HG02798 (cell line): ENCODE measurements at regions not wholly inside any gene's neighbourhood (a gene's known extent, or its start where the extent isn't known, plus 50 kb on each side); places are given as distances from the start of the nearest gene placed in this dataset.

Source experiments
- ATAC-seq: cut with Tn5 transposase; IDR thresholded peaks from one replicate; pipeline ENCODE4 v1.9.1; 2021; ENCODE audit warnings: mild to moderate bottlenecking; ENCODE audit not compliant: unreplicated experiment, poor library complexity

- ATAC-seq: no peak
These were observed 230.0 kb upstream of the LNX1 start for GRCh38 chr4:53821179-53821851.

DNA sequence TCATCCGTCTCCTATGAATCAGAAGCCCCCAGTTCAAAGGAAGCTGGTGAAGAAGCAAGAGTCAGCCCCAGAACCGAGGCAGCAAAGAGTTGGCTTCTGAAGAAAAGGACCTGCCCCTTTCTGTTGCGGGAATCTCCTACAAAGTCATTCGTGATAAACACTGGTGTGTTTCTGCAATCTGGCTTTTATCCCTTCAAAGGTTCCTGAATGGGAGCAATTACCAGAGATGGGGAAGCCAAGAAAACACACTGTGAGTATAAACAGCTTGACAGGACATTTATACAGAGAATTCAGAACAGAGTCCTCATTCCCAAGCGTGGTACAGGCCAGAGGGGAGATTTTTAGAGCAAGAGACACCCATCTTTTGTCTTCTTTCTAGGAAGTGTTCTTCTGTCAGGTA is 226.8 kb upstream of the LNX1 start:
- ATAC-seq: no peak

GRCh38 chr4:53816561-53816960 is 225.3 kb upstream of the LNX1 start:
- no peak for ATAC-seq

DNA sequence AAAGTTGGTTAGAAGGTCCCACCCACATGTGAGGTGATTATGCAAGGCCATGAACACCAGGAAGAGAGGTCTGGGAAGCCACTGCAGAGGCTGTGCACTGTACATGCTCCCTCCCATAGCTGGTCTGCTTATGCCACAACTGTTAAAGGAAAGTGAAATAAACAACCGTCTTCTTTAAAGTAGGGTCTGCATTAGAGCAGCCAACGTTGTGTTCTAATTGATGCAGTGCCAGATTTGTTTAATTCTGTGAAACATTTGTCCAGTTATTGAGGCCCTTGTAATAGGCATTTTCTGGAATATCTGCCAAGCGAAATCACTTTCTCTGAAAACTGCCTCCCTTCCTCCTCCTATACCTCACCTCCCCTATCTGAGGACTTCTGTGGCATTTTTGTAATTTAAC is 224.0 kb upstream of the LNX1 start:
- ATAC-seq: no peak

DNA sequence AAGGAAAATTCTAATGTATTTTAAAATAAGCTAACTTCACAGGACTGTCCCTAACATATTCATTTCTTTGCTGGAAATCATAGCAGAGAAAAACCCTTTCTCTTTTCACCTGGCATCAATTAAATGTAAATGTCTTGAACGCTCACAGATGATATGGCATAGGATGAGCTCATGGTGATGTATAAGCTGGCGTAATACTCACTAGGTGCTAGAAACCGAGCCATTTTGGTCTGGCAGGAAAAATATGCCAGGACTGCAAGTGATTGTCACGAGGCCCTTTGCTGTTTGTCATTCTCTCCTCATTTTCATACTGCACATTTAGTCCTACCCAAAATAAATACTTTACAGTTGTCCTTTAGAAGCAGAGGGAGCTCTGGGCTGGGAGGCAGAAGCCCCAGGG is 222.7 kb upstream of the LNX1 start:
- ATAC-seq: no peak

- no peak for ATAC-seq
These were observed 219.4 kb upstream of the LNX1 start for GRCh38 chr4:53810643-53811042.

DNA sequence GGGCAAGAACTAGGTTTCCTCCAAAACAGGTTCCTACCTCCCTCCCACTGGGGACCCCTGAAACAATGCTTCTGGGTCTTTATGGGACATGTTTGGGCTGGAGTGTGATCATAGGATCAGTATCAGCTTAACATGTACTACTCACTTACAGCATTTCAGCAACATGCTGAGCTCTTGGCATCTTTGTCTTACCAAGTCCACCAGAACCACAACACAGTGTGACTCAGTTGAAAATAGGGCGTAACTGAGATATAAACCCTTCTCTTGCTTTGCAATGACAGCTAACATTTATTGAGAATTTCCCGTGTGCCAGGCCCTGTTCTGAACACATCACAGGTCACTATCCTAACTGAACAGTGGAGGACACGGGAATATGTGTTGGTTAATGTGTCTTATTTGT is 218.5 kb upstream of the LNX1 start:
- ATAC-seq: no peak

DNA sequence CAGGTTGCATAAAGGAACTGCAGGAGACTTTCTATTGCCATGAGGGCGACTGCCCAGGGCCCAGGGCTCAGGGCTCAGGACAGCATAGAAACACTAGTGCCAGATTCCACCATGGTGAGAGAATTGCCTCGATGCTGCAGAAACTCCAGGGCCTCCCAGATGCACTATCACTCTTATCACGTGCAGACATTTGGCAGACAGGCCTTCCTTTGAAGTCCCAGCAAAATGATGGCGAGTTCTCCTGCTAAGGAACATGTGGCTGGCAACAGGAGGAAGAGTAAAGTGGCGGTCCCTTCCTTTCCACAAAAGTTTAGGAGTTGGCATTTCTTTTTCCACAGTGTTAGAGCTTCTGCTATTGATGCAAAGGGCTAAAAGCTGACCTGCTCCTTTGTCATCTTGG is 214.0 kb upstream of the LNX1 start:
- no peak for ATAC-seq

DNA sequence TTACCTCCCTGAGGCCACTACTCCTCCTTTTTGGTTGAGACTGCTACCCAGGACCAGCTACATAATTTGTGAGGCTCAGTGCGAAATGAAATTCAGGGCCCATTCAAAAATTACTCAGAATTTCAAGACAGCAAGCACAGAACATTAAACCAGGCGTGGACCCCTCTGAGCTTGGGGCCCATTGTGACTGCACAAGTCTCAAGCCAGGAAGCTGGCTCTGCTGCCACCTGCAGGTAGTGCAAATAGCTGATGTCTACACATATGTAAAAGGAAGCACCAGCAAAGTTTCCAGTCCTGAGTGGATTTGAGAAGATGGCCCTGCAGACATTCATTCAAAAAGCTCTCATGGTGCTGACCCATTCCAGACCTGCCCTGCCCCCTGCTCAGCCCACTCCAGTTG is 213.4 kb upstream of the LNX1 start:
- ATAC-seq: peak; percentile 85

DNA sequence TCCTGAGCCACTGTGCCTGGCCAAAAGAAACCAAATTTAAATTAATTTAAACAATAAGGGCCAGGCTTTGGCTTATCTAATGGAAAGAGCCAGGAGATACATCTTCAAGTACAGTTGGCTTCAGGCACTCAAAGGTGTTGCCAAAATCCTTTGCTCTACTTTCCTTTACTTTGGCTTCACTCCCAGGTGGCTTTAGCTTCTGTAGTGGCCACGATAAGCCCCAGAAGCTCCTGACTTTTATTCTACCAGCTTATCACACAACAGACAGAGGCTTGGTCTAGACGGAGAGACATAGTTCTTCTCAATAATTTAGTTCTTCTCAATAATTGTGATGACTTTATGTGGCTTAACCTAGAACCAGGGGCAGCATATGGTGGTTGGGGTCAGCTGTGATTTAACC is 211.2 kb upstream of the LNX1 start:
- ATAC-seq: no peak

GRCh38 chr4:53801373-53801772 is 210.1 kb upstream of the LNX1 start:
- no peak for ATAC-seq

DNA sequence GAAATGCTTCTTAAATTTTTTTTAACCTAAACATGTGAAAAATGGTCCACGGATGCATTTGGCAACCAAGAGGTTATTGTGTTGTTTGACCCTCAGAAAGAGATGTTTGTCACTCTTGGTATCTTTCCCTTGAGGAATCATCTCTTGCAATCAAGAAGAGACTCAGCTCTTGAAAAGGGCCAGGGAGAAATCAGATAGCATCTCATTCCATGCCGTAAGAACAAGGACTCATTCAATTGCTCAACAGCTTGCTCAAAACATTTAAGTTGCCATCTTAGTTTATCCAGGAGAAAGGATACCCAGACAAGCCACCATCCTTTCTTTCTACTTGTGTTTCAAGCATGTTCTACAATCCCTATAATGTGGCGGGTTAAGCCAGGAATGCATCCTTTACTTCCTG is 209.5 kb upstream of the LNX1 start:
- ATAC-seq: no peak

- ATAC-seq: no peak
These were observed 201.8 kb upstream of the LNX1 start for GRCh38 chr4:53793096-53793495.

DNA sequence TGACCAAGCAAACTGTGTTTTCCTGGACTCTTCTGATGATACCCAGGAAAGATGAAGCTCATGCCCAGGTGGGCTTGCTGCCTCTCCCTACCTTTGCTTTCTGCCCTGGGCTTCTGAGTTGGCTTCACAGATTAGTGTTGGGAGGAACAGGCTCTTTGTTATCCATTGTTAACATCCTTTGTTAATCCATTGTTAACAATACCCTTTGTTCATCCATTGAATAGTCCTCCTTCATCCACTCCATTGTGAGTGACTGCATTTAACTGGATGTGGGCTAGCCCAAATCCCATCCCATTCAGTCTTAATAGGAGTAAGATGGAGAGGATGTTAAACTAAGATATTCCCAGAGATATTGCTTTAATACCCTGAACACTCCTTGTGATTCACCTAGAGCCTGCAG is 199.0 kb upstream of the LNX1 start:
- no peak for ATAC-seq

GRCh38 chr4:53788621-53789020 is 197.3 kb upstream of the LNX1 start:
- ATAC-seq: no peak

GRCh38 chr4:53788011-53788410 is 196.7 kb upstream of the LNX1 start:
- no peak for ATAC-seq

- no peak for ATAC-seq
These were observed 195.3 kb upstream of the LNX1 start for GRCh38 chr4:53786632-53787031.

DNA sequence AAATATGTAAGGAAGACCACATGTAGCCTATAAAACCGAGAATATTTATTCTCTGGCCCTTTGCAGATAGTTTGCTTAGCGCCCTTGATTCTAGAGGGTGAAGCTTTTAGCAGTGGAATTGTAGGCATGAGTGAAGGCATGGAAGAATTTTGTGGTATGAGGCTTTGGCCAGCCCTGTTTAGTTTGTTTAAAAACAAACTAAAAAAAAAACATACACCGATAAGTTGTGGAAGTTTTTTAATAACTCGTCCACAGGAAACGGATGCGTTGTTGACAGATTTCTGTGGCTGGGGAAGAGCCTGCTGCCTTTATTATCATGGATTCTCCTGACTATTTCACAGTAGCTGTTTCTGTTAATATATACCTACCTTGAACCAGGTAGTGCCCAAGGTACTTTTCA is 194.7 kb upstream of the LNX1 start:
- ATAC-seq: no peak

DNA sequence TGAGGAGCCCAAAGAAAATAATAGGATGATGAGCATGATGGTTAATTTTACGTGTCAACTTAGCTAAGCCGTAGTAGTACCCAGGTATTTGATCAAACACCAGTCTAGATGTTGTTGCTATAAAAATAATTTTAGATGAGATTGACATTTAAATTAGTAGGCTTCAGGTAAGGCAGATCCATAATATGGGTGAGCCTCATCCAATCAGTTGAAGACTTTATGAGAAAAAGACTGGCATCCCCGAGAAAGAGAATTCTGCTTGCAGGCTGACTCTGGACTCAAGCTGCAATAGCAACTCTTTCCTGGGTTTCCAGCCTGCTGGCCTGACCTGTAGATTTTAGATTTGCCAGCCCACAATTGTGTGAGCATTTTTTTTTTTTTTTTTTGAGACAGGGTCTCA is 192.8 kb upstream of the LNX1 start:
- no peak for ATAC-seq

- no peak for ATAC-seq
These were observed 192.0 kb upstream of the LNX1 start for GRCh38 chr4:53783208-53783859.

GRCh38 chr4:53782458-53782845 is 191.2 kb upstream of the LNX1 start:
- ATAC-seq: no peak
